GM13976 (cell line): ENCODE measurements at regions not wholly inside any gene's neighbourhood (a gene's known extent, or its start where the extent isn't known, plus 50 kb on each side); places are given as distances from the start of the nearest gene placed in this dataset.

Experiments
- DNase-seq: peaks from one replicate; pipeline ENCODE4 v3.0.0; 2012; ENCODE audit warnings: low spot score
- CTCF ChIP-seq: IDR thresholded peaks from 2 replicates; pipeline ENCODE4 v1.5.1; 2012; ENCODE audit warnings: borderline replicate concordance, mild to moderate bottlenecking; ENCODE audit not compliant: insufficient read depth; ENCODE audit errors: extremely low read depth, missing control alignments, control extremely low read depth
- in situ Hi-C: fragments of 300-500 bp; cut with MboI; formaldehyde crosslinking; loops from one replicate; pipeline ENCODE4 v1.12.0; 2022; ENCODE audit warnings: low sequenced_read_pairs, mixed read lengths, inconsistent platforms; ENCODE audit not compliant: unreplicated experiment

GRCh38 chr6:93568169-93568568 is 148.8 kb upstream of the EPHA7 start:
- in situ Hi-C loops = no loop called here
- no peak for DNase-seq
- no peak for TF ChIP-seq CTCF

DNA sequence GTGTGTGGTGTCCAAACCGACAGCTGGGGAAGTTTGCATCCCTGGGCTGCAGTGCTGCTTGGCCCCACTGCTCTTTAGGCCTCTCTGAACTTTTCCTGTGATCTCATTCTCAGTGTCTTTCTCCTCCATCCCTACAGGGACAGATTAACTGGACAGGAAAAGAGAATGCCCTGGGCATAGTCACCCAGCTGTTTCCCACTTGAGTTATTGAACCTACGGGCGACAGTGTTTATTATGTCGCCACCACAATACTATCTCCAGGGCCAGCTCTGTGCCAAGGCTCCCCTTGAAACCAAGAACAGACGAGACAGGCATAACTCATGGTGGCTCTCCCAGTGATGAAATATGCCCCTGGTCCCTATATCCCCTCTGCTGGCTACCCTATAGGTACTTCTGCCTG is 147.8 kb upstream of the EPHA7 start:
- TF ChIP-seq CTCF = no peak
- DNase-seq = no peak
- in situ Hi-C loops = no loop called here

DNA sequence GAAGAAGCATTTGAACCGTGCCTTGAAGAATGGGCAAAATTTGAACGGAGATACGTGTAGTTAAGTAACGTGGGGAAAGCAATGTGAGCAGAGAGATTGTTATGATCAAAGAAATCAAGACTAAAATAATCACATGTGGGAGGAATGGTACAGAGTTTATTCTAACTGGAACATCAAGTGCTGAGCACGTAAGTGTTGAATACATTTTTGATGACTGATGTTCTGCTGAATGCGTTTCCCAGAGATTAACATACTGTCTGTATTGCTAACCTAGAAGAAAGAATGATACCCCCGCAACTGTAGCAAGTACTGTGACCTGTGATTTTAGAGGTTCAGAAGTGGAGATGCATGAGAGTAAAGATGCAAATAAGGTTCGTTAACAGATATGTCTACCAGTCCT is 146.9 kb upstream of the EPHA7 start:
- no peak for DNase-seq
- in situ Hi-C loops = no loop called here
- TF ChIP-seq CTCF = no peak

DNA sequence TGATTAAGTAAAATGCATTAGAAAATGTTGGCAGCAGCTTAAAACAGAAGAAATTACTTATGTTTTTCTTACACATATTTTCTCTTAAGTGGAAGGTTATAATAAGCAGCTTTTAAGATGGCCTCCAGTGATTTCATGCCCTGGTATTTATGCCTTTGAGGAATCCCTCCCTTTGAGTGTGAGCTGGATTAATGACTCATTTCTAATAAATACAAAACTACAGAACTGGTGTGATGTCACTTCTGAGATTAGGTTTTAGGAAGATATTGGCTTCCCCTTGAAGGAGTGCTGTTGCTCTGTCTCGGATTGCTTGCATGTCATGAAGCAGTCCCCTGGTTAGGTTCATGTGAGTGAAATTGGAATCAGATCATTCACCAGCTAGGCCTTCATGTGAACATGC is 143.2 kb upstream of the EPHA7 start:
- in situ Hi-C loops = no loop called here
- no peak for DNase-seq
- TF ChIP-seq CTCF = no peak

DNA sequence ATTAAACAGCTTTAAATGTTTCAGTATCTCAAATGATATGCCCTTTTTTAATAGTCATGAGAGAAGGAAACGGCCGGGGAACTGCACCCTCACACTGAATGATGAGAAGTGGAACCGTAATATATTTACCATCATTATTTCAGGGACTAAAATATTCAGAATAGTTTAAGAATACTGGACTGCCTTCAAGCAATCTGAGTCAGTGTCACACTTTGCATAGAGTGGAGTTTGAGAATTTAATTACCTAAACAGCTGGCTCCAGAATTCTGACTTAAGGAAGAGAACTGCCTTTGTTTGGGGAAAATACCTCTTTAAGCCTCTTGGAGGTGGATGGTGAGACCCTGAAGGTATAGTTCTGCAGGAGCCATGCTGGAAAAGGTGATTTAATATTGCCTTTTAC is 135.9 kb upstream of the EPHA7 start:
- no peak for TF ChIP-seq CTCF
- no peak for DNase-seq
- in situ Hi-C loops = no loop called here

- in situ Hi-C loops = no loop called here
- no peak for TF ChIP-seq CTCF
- no peak for DNase-seq
Observed at GRCh38 chr6:93554018-93554417, 134.7 kb upstream of the EPHA7 start.
